Activated T-helper 2 cell treated with anti-CD3 and anti-CD28 coated beads, Interferon-gamma antibody, Interleukin-2, Interleukin-4, amounts not matched to agents 10 μg/mL and 5 μg/mL and 100 μg/mL, durations not matched to agents 14 hours and 24 hours and 36 hours (primary cell): ENCODE measurements at regions not wholly inside any gene's neighbourhood (a gene's known extent, or its start where the extent isn't known, plus 50 kb on each side); places are given as distances from the start of the nearest gene placed in this dataset.

Experiments used
- DNase-seq: peaks from one replicate; pipeline ENCODE4 v3.0.0; 2021; ENCODE audit warnings: low spot score
- H3K27ac Mint-ChIP-seq: one replicate; pipeline ENCODE4 v1.8.0; 2021; ENCODE audit warnings: mixed read lengths
- H3K27me3 Mint-ChIP-seq: one replicate; pipeline ENCODE4 v1.8.0; 2021; ENCODE audit warnings: low read depth, mixed read lengths
- H3K36me3 Mint-ChIP-seq: one replicate; pipeline ENCODE4 v1.8.0; 2021; ENCODE audit warnings: low read depth, mixed read lengths
- H3K4me1 Mint-ChIP-seq: one replicate; pipeline ENCODE4 v1.8.0; 2021; ENCODE audit warnings: low read depth, mixed read lengths
- H3K4me3 Mint-ChIP-seq: one replicate; pipeline ENCODE4 v1.8.0; 2021; ENCODE audit warnings: low read depth, mild to moderate bottlenecking, moderate library complexity, mixed read lengths
- H3K9me3 Mint-ChIP-seq: one replicate; pipeline ENCODE4 v1.8.0; 2021; ENCODE audit warnings: mixed read lengths
- intact Hi-C: fragments of 100-400 bp; cut with micrococcal nuclease; formaldehyde crosslinking; loops from one replicate; pipeline ENCODE4 v1.15.1; 2023

DNA sequence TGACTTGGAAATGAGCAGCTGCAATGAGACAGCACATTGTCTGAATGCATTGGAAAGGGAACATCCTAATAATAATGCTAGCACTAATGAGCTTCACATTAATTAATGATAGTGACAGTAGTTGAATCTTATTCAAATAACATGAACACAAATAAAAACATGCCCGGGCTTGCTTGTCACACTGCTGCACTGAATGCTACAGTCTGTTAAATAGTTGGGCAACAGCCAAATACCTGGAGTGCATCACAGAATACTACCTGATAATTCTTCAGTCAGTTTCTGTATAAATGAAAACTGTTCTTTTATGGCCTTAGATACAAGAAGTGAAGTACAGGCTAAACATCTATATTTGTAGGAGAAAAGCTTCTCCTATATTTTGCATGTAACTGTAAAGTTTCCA lies 458.7 kb downstream of the RNF144B start:
- H3K4me1 Mint-ChIP-seq, result no peaks in the 10 kb centered on the region
- intact Hi-C loops, result no loop called here
- peaks cover 14% of the 10 kb centered on the region for H3K9me3 Mint-ChIP-seq
- H3K4me3 Mint-ChIP-seq, result no peak overlapping the region
- H3K36me3 Mint-ChIP-seq, result no peaks in the 10 kb centered on the region
- DNase-seq, result no peak
- H3K27me3 Mint-ChIP-seq, result no peaks in the 10 kb centered on the region
- H3K27ac Mint-ChIP-seq, result no peak overlapping the region

DNA sequence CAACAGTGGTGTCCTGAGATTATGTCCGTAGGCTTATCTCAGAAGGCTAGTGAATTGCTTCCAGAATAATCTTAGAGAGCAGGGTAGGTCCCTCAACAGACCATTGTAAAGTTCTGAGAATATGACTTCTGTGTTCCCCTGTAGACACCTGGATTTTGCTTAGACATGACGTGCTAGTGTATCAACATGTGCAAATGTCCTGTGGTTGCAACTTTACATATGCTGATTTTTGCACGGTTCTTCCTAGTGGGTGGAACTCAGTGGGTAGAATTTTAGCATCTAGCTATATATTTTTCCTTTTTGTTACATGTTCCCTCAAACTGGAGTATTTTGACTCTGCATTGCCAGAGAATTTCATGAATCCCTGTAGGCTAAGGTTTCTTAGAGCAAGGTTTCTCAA lies 459.2 kb downstream of the RNF144B start:
- Mint-ChIP-seq H3K27ac (no peak overlapping the region), H3K4me3 (no peak overlapping the region), H3K27me3 (no peaks in the 10 kb centered on the region), H3K4me1 (no peaks in the 10 kb centered on the region), H3K36me3 (no peaks in the 10 kb centered on the region), H3K9me3 (peaks cover 14% of the 10 kb centered on the region)
- no peak for DNase-seq
- intact Hi-C loops, result no loop called here

DNA sequence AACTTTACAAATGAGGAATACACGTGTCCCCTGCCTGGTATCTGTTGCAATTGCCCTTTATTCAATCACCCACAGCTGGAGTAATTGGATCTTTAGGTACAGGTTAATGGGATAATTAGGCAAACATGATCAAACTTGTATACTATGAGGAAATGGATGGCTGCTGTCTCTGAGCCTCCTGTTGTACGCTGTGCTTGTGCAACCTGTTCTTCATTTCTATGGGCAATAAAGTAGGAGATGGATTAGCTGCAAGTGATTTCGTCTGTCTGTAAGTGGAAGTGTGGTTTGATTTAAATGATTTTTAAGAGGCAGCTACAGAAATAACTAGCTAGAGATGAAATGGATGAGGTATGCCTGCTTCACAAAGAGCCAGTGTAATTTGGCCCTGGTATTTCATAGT lies 474.1 kb downstream of the RNF144B start:
- Mint-ChIP-seq H3K27me3 (no peaks in the 10 kb centered on the region), H3K27ac (no peak overlapping the region), H3K4me1 (no peaks in the 10 kb centered on the region), H3K4me3 (no peak overlapping the region), H3K36me3 (no peaks in the 10 kb centered on the region), H3K9me3 (peaks cover 10% of the 10 kb centered on the region)
- no peak for DNase-seq
- intact Hi-C loops, result no loop called here

DNA sequence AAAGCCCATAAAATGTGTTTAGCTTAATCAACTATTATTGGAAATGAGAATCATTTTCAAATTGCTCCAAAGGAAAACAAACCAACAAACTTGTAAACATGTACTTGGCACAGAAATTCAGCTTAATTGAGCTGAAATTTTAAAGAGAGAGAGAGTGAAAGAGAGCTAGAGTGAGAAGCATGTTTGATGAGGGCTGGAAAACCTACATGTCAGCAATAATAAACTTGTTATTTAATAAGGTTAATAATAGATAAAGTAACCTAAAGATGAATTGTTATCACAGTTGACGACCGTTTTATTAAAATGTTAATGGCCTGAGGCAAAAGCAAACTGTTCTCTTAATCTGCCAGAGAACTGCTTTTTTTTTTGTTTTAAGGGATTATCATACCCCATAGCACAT lies 496.1 kb downstream of the RNF144B start:
- Mint-ChIP-seq H3K9me3 (no peaks in the 10 kb centered on the region), H3K27ac (no peak overlapping the region), H3K4me3 (no peak overlapping the region), H3K27me3 (no peaks in the 10 kb centered on the region), H3K36me3 (no peaks in the 10 kb centered on the region), H3K4me1 (no peaks in the 10 kb centered on the region)
- intact Hi-C loops, result no loop called here
- no peak for DNase-seq

DNA sequence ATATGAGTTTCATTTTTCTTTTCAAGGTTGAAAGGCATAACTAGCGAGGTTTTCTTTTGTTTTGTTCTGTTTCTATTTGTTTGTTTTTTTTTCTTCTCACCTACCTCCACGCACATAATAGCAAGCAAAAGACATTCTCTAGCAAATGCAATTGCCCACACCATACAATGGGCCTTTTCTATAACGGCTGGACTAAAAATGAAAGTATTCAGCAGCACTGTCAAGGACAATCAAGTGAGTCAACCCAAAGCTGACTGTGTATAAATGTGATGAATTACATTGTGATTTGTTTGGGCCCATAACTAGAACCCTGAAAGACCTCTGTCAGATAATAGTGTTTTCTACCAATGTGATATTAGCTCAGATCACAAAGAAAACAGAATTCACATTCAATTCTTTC lies 496.7 kb downstream of the RNF144B start:
- Mint-ChIP-seq H3K27me3 (no peaks in the 10 kb centered on the region), H3K27ac (no peak overlapping the region), H3K4me3 (no peak overlapping the region), H3K9me3 (no peaks in the 10 kb centered on the region), H3K4me1 (no peaks in the 10 kb centered on the region), H3K36me3 (no peaks in the 10 kb centered on the region)
- no peak for DNase-seq
- intact Hi-C loops, result no loop called here

DNA sequence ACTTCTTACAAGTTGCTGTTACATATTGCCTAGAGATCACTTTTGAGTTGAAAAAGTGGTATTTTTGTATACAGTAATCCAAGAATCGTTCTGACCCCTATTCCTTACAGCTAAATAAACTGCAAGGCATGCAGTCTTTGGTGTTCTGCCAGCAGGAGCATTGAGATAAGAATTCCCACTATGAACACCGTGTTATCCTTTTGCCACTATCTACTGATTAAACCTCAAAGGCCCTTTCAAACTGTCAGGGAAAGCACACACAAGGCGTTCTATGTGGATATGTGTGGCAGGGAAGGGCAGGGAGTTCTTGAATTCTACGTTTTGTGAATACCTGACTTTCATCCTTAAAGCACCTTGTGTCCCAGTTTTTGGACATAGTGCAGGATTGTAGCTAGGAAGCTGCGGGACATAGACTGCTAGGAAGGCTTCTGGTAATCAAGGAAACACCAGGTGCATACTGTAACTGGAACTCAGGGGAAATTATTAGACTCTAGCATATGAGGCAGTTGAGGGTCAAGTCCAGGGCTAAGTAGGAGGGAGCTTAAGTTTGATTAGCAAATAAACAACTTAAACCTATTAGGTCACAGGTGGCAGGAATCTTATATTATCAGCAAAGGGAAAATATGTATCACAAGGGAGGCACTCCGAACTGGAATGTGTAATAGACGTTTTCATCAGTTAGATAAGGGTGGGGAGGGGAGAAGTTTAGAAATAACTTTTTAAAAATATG lies 506.6 kb downstream of the RNF144B start:
- intact Hi-C loops, result no loop called here
- Mint-ChIP-seq H3K4me1 (no peaks in the 10 kb centered on the region), H3K4me3 (no peak overlapping the region), H3K9me3 (no peaks in the 10 kb centered on the region), H3K27me3 (no peaks in the 10 kb centered on the region), H3K36me3 (no peaks in the 10 kb centered on the region), H3K27ac (no peak overlapping the region)
- DNase-seq, result no peak

DNA sequence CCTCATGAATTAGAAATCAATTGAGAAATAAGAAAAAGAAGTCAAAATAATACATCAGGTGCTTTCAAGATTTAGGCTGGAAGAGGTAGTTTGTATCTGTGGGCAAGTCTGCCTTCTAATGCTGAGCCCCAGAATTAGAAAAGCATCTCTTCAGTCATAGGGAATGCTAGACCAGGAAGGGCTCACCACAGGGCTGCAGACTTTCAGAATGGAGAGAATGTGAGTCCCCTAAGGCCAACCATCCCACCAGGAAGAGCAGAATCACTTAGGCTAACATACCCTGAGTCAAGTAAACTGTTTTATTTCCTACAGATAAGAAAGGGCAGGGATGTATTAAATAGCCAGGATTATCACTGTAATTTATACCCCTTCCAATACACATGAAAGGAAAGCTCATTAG lies 510.2 kb downstream of the RNF144B start:
- DNase-seq, result no peak
- Mint-ChIP-seq H3K36me3 (no peaks in the 10 kb centered on the region), H3K4me3 (no peak overlapping the region), H3K9me3 (no peaks in the 10 kb centered on the region), H3K27me3 (no peaks in the 10 kb centered on the region), H3K27ac (no peak overlapping the region), H3K4me1 (no peaks in the 10 kb centered on the region)
- intact Hi-C loops, result no loop called here

DNA sequence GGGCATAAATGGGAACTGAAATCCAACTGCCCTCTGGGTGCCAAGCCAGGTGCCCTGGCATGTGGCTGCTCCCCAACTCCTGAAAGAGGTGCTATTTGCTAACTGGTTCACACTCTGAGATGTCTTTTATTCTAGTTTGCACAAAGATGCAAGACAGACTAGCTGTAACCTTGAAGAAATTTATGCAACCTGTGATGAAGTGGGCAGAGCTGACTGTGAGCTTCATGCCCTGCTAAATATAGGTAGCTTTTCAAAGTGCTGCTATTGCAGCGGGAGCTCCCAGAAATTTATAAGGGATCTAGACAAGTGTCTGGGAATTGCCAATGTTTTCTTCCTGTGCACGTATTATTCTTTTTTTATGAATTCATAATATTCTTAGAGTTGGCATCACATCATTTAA lies 517.5 kb downstream of the RNF144B start:
- no peaks in the 10 kb centered on the region for H3K36me3 Mint-ChIP-seq
- H3K4me1 Mint-ChIP-seq, result no peaks in the 10 kb centered on the region
- no peaks in the 10 kb centered on the region for H3K27me3 Mint-ChIP-seq
- no peak for DNase-seq
- H3K4me3 Mint-ChIP-seq, result no peak overlapping the region
- H3K27ac Mint-ChIP-seq, result no peak overlapping the region
- no peaks in the 10 kb centered on the region for H3K9me3 Mint-ChIP-seq
- intact Hi-C loops, result no loop called here

DNA sequence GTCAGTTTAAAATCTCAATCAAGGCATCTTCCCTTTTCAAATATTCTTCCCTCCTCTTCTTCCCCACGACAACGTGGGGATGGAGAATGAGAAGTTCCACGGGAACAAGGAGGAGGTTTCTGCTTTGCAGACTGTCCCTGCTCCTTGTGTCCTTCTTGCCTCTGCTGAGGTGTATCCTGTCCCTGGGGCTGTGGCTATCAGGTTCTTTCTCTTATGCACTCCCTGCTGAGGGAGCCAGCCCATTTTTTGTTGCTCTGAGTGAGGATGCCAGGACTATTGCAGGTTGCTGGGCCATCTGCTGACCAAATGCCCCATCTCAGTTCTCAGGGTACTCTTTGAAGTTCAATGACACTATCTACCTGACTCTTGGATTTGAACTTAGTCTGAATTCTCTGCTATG lies 533.6 kb downstream of the RNF144B start:
- no peaks in the 10 kb centered on the region for H3K36me3 Mint-ChIP-seq
- no peaks in the 10 kb centered on the region for H3K4me1 Mint-ChIP-seq
- H3K27me3 Mint-ChIP-seq, result no peaks in the 10 kb centered on the region
- DNase-seq, result no peak
- H3K4me3 Mint-ChIP-seq, result no peak overlapping the region
- H3K27ac Mint-ChIP-seq, result no peak overlapping the region
- H3K9me3 Mint-ChIP-seq, result peaks cover 2% of the 10 kb centered on the region
- intact Hi-C loops, result no loop called here

DNA sequence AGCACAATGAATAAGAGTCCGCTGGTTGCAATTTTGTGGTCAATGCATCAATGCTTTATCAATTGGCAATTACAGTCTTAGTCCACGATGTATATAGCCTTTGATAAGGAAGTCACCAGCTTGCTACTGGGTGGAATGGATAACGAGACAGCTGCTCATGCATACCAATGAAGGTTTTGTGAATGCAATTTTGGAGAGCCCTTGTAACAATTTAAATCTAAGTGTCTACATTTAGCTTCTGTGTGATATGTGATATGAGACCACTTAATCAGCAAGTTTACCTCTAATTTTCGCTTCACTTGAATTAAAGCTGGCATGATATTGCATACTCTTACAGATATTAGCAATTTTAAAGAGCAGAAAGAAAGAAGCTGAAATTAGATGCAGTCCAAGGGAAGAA lies 543.9 kb downstream of the RNF144B start:
- no peaks in the 10 kb centered on the region for H3K36me3 Mint-ChIP-seq
- H3K27me3 Mint-ChIP-seq, result no peaks in the 10 kb centered on the region
- intact Hi-C loops, result no loop called here
- H3K27ac Mint-ChIP-seq, result no peak overlapping the region
- H3K4me3 Mint-ChIP-seq, result no peak overlapping the region
- H3K9me3 Mint-ChIP-seq, result peaks cover 10% of the 10 kb centered on the region
- no peaks in the 10 kb centered on the region for H3K4me1 Mint-ChIP-seq
- DNase-seq, result no peak

DNA sequence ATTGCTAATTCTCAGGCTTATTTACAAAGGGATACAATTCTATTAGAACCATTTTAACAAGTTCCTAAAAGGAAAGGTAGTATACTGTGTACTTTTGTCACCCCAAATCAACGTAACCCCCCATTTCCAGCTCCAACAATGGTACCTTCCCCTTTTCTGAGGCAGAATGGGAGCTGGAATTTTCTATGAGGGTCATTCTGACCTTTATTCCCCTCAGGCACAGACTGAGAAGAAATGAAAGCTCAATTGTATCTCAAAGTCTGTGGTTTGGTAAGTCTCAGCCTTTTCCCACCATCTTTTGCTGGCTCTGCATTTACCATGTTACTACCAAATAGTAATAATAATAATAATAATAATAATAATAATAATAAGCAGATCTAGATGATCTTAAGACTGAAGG lies 571.0 kb downstream of the RNF144B start:
- Mint-ChIP-seq H3K27me3 (no peaks in the 10 kb centered on the region), H3K36me3 (no peaks in the 10 kb centered on the region), H3K4me3 (no peak overlapping the region), H3K9me3 (no peaks in the 10 kb centered on the region), H3K4me1 (no peaks in the 10 kb centered on the region), H3K27ac (no peak overlapping the region)
- intact Hi-C loops, result no loop called here
- no peak for DNase-seq

DNA sequence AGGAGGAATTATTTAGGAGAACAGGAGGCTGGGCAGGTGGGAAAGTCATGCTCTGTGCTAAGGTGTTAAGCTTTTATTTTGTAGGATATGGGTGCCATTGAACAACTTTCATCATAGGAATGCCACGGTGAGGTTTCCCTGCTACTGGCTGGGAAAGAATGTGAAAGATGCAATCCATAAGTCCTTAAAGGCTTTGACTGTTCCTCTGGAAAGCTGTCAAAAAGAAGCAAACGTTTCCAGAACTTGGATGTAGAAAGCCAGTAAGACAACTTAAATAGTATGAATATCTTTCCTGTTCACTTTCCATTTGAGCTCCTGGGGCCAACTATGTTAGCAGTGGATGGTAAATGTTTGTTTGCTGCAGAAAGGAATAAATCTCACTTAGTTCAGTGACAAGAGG lies 574.4 kb downstream of the RNF144B start:
- no peaks in the 10 kb centered on the region for H3K36me3 Mint-ChIP-seq
- no peak overlapping the region for H3K4me3 Mint-ChIP-seq
- no peak overlapping the region for H3K27ac Mint-ChIP-seq
- H3K27me3 Mint-ChIP-seq, result no peaks in the 10 kb centered on the region
- intact Hi-C loops, result no loop called here
- no peaks in the 10 kb centered on the region for H3K4me1 Mint-ChIP-seq
- DNase-seq, result no peak
- H3K9me3 Mint-ChIP-seq, result peaks cover 9% of the 10 kb centered on the region

DNA sequence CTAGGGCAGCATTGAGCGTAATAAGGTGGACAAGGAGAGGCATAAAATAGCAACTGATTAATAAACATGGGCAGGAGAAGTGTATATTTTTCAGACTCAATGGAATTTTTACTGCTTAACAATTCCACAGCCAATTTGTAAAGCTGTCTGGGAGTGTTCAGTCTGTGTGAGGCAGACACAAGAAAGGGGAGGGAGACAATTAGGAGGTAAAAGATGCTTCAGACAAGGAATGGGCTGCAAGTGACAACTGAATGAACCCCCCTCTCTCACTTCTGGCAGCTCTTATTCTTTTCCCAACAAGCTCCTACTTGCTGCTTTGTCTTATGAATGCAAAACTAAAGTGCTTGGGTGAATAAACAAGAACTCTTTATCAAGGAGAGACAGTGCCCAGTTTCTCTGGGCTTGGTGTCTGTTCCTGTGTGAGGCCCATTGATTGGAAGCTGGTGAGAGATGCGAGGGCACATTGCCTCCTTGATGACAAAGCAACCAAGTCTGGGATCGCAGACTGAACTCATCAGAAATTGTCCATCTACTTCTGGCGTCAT lies 575.3 kb downstream of the RNF144B start:
- no peak for DNase-seq
- no peak overlapping the region for H3K27ac Mint-ChIP-seq
- no peak overlapping the region for H3K4me3 Mint-ChIP-seq
- no peaks in the 10 kb centered on the region for H3K36me3 Mint-ChIP-seq
- H3K9me3 Mint-ChIP-seq, result peaks cover 9% of the 10 kb centered on the region
- no peaks in the 10 kb centered on the region for H3K27me3 Mint-ChIP-seq
- H3K4me1 Mint-ChIP-seq, result no peaks in the 10 kb centered on the region
- intact Hi-C loops, result no loop called here

DNA sequence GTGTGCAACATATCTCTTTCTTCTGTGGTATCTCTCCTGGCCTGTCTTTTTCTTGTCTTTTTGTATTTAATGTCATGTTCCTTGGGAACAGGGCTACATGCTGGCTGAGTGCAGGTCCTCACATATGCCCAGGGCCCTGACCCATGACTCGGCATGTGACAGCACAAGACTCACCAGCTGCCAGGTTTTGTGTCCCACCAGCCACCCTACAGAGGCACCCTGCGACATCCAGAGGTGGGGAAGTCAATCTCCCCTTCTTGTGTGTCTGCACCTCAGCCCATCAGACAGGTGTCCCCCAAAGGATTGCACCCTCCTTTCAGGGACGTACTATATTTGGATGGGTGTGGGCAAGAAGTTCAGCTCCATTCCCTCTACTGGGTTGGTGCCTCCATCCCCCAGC lies 576.3 kb downstream of the RNF144B start:
- H3K4me1 Mint-ChIP-seq, result no peaks in the 10 kb centered on the region
- no peaks in the 10 kb centered on the region for H3K36me3 Mint-ChIP-seq
- no peaks in the 10 kb centered on the region for H3K27me3 Mint-ChIP-seq
- no peak for DNase-seq
- no peak overlapping the region for H3K27ac Mint-ChIP-seq
- H3K4me3 Mint-ChIP-seq, result no peak overlapping the region
- peaks cover 14% of the 10 kb centered on the region for H3K9me3 Mint-ChIP-seq
- intact Hi-C loops, result no loop called here
